ENCODE measurements at regions not wholly inside any gene's neighbourhood (a gene's known extent, or its start where the extent isn't known, plus 50 kb on each side); places are given as distances from the start of the nearest gene placed in this dataset.

- POLR2A ChIA-PET (ENCODE audit: unreplicated experiment): no interaction called here
- Histone ChIP-seq H2AFZ (replicated peaks; ENCODE audit: low read length, poor library complexity) (no peak overlapping the region), H3K4me3 (ENCODE audit: insufficient read depth, low read depth, low read length) (no peak overlapping the region), H3K14ac (replicated peaks; ENCODE audit: low read depth, low read length) (no peak overlapping the region), H4K91ac (ENCODE audit: insufficient read depth, low read depth, low read length) (no peak overlapping the region), H3K9ac (ENCODE audit: low read depth, low read length) (no peak overlapping the region), H2BK5ac (ENCODE audit: low read depth, low read length, poor library complexity, severe bottlenecking) (no peak overlapping the region), H2BK120ac (ENCODE audit: low read depth, low read length) (no peak overlapping the region), H3K4me1 (ENCODE audit: control insufficient read depth, insufficient read depth, low read length) (no peaks in the 10 kb centered on the region), H3K27me3 (ENCODE audit: control insufficient read depth, insufficient read depth, low read length) (no peaks in the 10 kb centered on the region), H3K4me2 (ENCODE audit: low read depth, low read length) (no peak overlapping the region), H3K36me3 (ENCODE audit: control insufficient read depth, insufficient read depth, low read length) (no peaks in the 10 kb centered on the region), H2AK5ac (ENCODE audit: low read depth, low read length) (no peak overlapping the region), H3K79me1 (ENCODE audit: low read depth in 1 of 2, low read length in 2 of 2) (no peaks in the 10 kb centered on the region), H4K8ac (ENCODE audit: low read depth in 2 of 2, low read length in 2 of 2) (no peak overlapping the region), H3K27ac (ENCODE audit: insufficient read depth, low read length) (no peak overlapping the region), H3K9me3 (ENCODE audit: control insufficient read depth, insufficient read depth, low read length) (0 out of 2 replicates have a peak, but pooled peaks cover 2% of the 10 kb centered on the region), H3K9me1 (ENCODE audit: insufficient read depth, low read length) (no peaks in the 10 kb centered on the region), H2BK15ac (ENCODE audit: low read depth, low read length) (no peak overlapping the region), H3K4ac (ENCODE audit: low read depth, low read length) (no peak overlapping the region), H2BK20ac (ENCODE audit: low read depth, low read length) (no peak overlapping the region), H4K5ac (ENCODE audit: low read depth, low read length) (no peak overlapping the region), H3K23ac (ENCODE audit: low read depth, low read length) (no peak overlapping the region), H3K56ac (ENCODE audit: extremely low read depth, insufficient read depth, low read length) (no peak overlapping the region), H2AK9ac (replicated peaks; ENCODE audit: low read depth, low read length, poor library complexity) (no peak overlapping the region), H3K18ac (ENCODE audit: low read depth, low read length) (no peak overlapping the region), H4K20me1 (ENCODE audit: insufficient read depth, low read length) (no peaks in the 10 kb centered on the region)
- DNase-seq (no peak), ATAC-seq (ENCODE audit: low read depth) (no peak)
- 43% methylated on average over 1 of the region's 3 CpGs; no CpG with 5 or more reads in 1 of the 2 experiments for whole genome bisulfite sequencing, 2 experiments (ENCODE audit: extremely low coverage in 2 of 2, insufficient read length in 1 of 2)
- CTCF ChIA-PET: no interaction called here
- dilution Hi-C loops (cut with HindIII; ENCODE audit: low sequenced_read_pairs, unreplicated experiment): no loop called here
- in situ Hi-C loops (cut with MboI; ENCODE audit: low sequenced_read_pairs): no loop called here
- TF ChIP-seq MXI1 (IDR thresholded peaks at IDR 0.05; ENCODE audit: borderline replicate concordance, low read depth, low read length) (no peak), NFE2L2 (IDR thresholded peaks at IDR 0.05; ENCODE audit: low read depth, low read length) (no peak), CEBPB (IDR thresholded peaks at IDR 0.05; ENCODE audit: low read depth, low read length) (no peak), RAD21 (IDR thresholded peaks at IDR 0.05; ENCODE audit: low read length) (no peak), CHD1 (IDR thresholded peaks at IDR 0.05; ENCODE audit: low read depth, low read length) (no peak), BHLHE40 (IDR thresholded peaks at IDR 0.05; ENCODE audit: low read depth, low read length) (no peak)
- TF ChIP-seq, protein P1, sequence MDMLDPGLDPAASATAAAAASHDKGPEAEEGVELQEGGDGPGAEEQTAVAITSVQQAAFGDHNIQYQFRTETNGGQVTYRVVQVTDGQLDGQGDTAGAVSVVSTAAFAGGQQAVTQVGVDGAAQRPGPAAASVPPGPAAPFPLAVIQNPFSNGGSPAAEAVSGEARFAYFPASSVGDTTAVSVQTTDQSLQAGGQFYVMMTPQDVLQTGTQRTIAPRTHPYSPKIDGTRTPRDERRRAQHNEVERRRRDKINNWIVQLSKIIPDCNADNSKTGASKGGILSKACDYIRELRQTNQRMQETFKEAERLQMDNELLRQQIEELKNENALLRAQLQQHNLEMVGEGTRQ (IDR thresholded peaks at IDR 0.05; ENCODE audit: low read depth, low read length): no peak
- TF ChIP-seq, protein P2, sequence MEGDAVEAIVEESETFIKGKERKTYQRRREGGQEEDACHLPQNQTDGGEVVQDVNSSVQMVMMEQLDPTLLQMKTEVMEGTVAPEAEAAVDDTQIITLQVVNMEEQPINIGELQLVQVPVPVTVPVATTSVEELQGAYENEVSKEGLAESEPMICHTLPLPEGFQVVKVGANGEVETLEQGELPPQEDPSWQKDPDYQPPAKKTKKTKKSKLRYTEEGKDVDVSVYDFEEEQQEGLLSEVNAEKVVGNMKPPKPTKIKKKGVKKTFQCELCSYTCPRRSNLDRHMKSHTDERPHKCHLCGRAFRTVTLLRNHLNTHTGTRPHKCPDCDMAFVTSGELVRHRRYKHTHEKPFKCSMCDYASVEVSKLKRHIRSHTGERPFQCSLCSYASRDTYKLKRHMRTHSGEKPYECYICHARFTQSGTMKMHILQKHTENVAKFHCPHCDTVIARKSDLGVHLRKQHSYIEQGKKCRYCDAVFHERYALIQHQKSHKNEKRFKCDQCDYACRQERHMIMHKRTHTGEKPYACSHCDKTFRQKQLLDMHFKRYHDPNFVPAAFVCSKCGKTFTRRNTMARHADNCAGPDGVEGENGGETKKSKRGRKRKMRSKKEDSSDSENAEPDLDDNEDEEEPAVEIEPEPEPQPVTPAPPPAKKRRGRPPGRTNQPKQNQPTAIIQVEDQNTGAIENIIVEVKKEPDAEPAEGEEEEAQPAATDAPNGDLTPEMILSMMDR (conservative IDR thresholded peaks at IDR 0.05; ENCODE audit: low read depth, low read length): no peak
- intact Hi-C loops (cut with micrococcal nuclease): no loop called here
- BruUV-seq (replicated peaks): no TSS peak
These were observed 519.1 kb downstream of the CDH9 start for GRCh38 chr5:26519245-26519644.

All from IMR-90 (cell line).